Progenitor cell of endocrine pancreas (in vitro differentiated cells): ENCODE measurements at regions not wholly inside any gene's neighbourhood (a gene's known extent, or its start where the extent isn't known, plus 50 kb on each side); places are given as distances from the start of the nearest gene placed in this dataset.
"Not testable (repeated sequence)": the region's sequence is repeated elsewhere in the genome, so short reads cannot be mapped to it uniquely, and the experiment has no call there.

Source experiments
- DNase-seq: peaks from one replicate; pipeline ENCODE4 v3.0.0; 2021; ENCODE audit warnings: low spot score; ENCODE audit not compliant: unreplicated experiment
- H3K27ac Mint-ChIP-seq: 2 replicates; pipeline ENCODE4 v1.8.0; 2021; ENCODE audit warnings: mild to moderate bottlenecking, moderate library complexity, mixed read lengths
- H3K27me3 Mint-ChIP-seq: 2 replicates; pipeline ENCODE4 v1.8.0; 2021; ENCODE audit warnings: mixed read lengths
- H3K36me3 Mint-ChIP-seq: 2 replicates; pipeline ENCODE4 v1.8.0; 2022; ENCODE audit warnings: mixed read lengths; ENCODE audit not compliant: insufficient read depth
- H3K4me1 Mint-ChIP-seq: 2 replicates; pipeline ENCODE4 v1.8.0; 2021; ENCODE audit warnings: low read depth, mixed read lengths
- H3K4me3 Mint-ChIP-seq: 2 replicates; pipeline ENCODE4 v1.8.0; 2021; ENCODE audit warnings: low read depth, mild to moderate bottlenecking, moderate library complexity, mixed read lengths
- H3K9me3 Mint-ChIP-seq: 2 replicates; pipeline ENCODE4 v1.8.0; 2021; ENCODE audit warnings: low read depth, mixed read lengths
- CTCF ChIP-seq: fragments of 200-600 bp; sonication (generic); IDR thresholded peaks from one replicate; pipeline ENCODE4 v1.5.0; 2021; ENCODE audit warnings: antibody characterized with exemption, mild to moderate bottlenecking; ENCODE audit not compliant: unreplicated experiment

- H3K27ac Mint-ChIP-seq: no peak overlapping the region
- no peak for DNase-seq
- no peaks in the 10 kb centered on the region for H3K36me3 Mint-ChIP-seq
- no peaks in the 10 kb centered on the region for H3K9me3 Mint-ChIP-seq
- H3K4me1 Mint-ChIP-seq: no peaks in the 10 kb centered on the region
- peaks cover 15% of the 10 kb centered on the region for H3K27me3 Mint-ChIP-seq
- TF ChIP-seq CTCF: no peak
- H3K4me3 Mint-ChIP-seq: no peak overlapping the region
Observed at GRCh38 chr9:135402739-135403695, 76.6 kb upstream of the PPP1R26 start.

GRCh38 chr9:135403733-135404450 lies 75.7 kb upstream of the PPP1R26 start:
- DNase-seq: no peak
- Mint-ChIP-seq H3K9me3 (no peaks in the 10 kb centered on the region), H3K27ac (no peak overlapping the region), H3K4me3 (no peak overlapping the region), H3K27me3 (peaks cover 21% of the 10 kb centered on the region), H3K36me3 (no peaks in the 10 kb centered on the region), H3K4me1 (no peaks in the 10 kb centered on the region)
- no peak for TF ChIP-seq CTCF

GRCh38 chr9:135404451-135405144 lies 75.0 kb upstream of the PPP1R26 start:
- no peaks in the 10 kb centered on the region for H3K9me3 Mint-ChIP-seq
- peaks cover 21% of the 10 kb centered on the region for H3K27me3 Mint-ChIP-seq
- no peak overlapping the region for H3K4me3 Mint-ChIP-seq
- H3K27ac Mint-ChIP-seq: no peak overlapping the region
- no peaks in the 10 kb centered on the region for H3K4me1 Mint-ChIP-seq
- TF ChIP-seq CTCF: no peak
- no peak for DNase-seq
- H3K36me3 Mint-ChIP-seq: no peaks in the 10 kb centered on the region

GRCh38 chr9:135405145-135405464 lies 74.5 kb upstream of the PPP1R26 start:
- H3K36me3 Mint-ChIP-seq, H3K4me1 Mint-ChIP-seq, H3K27ac Mint-ChIP-seq, H3K9me3 Mint-ChIP-seq, DNase-seq, H3K4me3 Mint-ChIP-seq: not testable (repeated sequence)
- H3K27me3 Mint-ChIP-seq: peaks cover 24% of the 10 kb centered on the region

- no peak for TF ChIP-seq CTCF
- DNase-seq: no peak
Observed at GRCh38 chr9:135408476-135409254, 70.9 kb upstream of the PPP1R26 start.

More at GRCh38 chr9:135408476-135409254, 70.9 kb upstream of the PPP1R26 start:
- Mint-ChIP-seq H3K4me1 (no peaks in the 10 kb centered on the region), H3K36me3 (no peaks in the 10 kb centered on the region), H3K4me3 (no peak overlapping the region), H3K9me3 (no peaks in the 10 kb centered on the region), H3K27ac (no peak overlapping the region), H3K27me3 (peaks cover 20% of the 10 kb centered on the region)
